Stimulated activated naive CD8-positive, alpha-beta T cell treated with anti-CD3 and anti-CD28 coated beads, Interleukin-15, amount 100 ng/mL, for 72 hours (primary cell): ENCODE measurements at regions not wholly inside any gene's neighbourhood (a gene's known extent, or its start where the extent isn't known, plus 50 kb on each side); places are given as distances from the start of the nearest gene placed in this dataset.
"Not testable (repeated sequence)": the region's sequence is repeated elsewhere in the genome, so short reads cannot be mapped to it uniquely, and the experiment has no call there.

Experiments used
- ATAC-seq: fragments of 150-1000 bp; cut with Tn5 transposase; 2 replicates; pipeline ENCODE4 v1.10.0; 2021; ENCODE audit warnings: mild to moderate bottlenecking, moderate library complexity
- DNase-seq, 2 donors: peaks; one replicate each; pipeline ENCODE4 v3.0.0; 2021 to 2022
- H3K27ac Mint-ChIP-seq, 2 donors: one replicate each; pipeline ENCODE4 v1.8.0; 2022; ENCODE audit warnings: mild to moderate bottlenecking in 2 of 2, mixed read lengths in 2 of 2, moderate library complexity in 2 of 2
- H3K27me3 Mint-ChIP-seq: one replicate; pipeline ENCODE4 v1.8.0; 2022; ENCODE audit warnings: mixed read lengths
- H3K4me1 Mint-ChIP-seq: one replicate; pipeline ENCODE4 v1.8.0; 2022; ENCODE audit warnings: mild to moderate bottlenecking, mixed read lengths
- H3K4me3 Mint-ChIP-seq, 2 donors: one replicate each; pipeline ENCODE4 v1.8.0; 2022; ENCODE audit warnings: mild to moderate bottlenecking in 2 of 2, mixed read lengths in 2 of 2, moderate library complexity in 1 of 2
- H3K9me3 Mint-ChIP-seq, 2 donors: one replicate each; pipeline ENCODE4 v1.8.0; 2022; ENCODE audit warnings: mixed read lengths in 2 of 2

DNA sequence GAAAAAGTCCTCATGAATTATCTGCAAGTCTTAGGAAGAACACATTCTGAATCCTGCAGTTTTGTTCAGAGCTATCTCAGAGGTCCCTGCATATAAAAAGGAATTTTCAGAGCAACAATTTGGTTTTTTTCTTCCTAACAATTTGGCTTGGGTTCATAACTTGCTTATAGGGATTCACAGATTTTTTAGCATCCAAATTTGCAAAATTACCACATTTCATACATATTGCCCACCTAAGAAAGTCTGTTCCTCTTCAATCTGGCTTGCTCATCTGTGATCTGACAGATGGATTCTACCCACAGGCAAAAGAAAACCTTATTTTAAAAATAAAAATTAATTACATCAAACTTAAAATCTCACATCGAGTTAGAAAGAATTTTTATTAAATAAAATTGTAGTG, 714.4 kb upstream of the NCAM2 start:
- Mint-ChIP-seq H3K27me3 (no peaks in the 10 kb centered on the region), H3K4me3 (no peak overlapping the region), H3K9me3 (no peaks in the 10 kb centered on the region), H3K4me1 (no peaks in the 10 kb centered on the region), H3K27ac (no peak overlapping the region)
- no peak for DNase-seq
- ATAC-seq, result no peak

DNA sequence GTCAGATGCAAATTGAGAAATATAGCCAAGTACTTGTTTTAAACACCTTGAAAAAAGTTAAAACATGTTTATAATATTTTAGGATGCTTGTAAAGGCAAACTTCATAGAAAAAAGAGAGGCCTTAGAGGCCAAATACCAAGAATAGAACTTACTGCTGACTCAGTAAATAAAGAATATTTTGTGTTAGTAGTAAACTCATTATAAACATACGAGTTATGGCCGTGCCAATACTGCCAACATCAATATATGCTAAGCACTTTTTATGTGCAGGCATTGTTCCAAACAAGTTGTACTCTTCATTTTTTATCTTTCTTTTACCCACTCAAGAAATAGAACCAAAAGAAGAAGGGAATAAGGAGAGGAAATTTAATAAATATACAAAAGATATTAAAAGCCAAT, 705.9 kb upstream of the NCAM2 start:
- Mint-ChIP-seq H3K4me3 (no peak overlapping the region), H3K27ac (no peak overlapping the region), H3K4me1 (no peaks in the 10 kb centered on the region), H3K27me3 (no peaks in the 10 kb centered on the region), H3K9me3 (no peaks in the 10 kb centered on the region)
- ATAC-seq, result no peak
- DNase-seq, result no peak

GRCh38 chr21:20292854-20293253, 705.4 kb upstream of the NCAM2 start:
- DNase-seq, H3K27me3 Mint-ChIP-seq, H3K27ac Mint-ChIP-seq, H3K4me3 Mint-ChIP-seq, H3K9me3 Mint-ChIP-seq, ATAC-seq, H3K4me1 Mint-ChIP-seq: not testable (repeated sequence)

DNA sequence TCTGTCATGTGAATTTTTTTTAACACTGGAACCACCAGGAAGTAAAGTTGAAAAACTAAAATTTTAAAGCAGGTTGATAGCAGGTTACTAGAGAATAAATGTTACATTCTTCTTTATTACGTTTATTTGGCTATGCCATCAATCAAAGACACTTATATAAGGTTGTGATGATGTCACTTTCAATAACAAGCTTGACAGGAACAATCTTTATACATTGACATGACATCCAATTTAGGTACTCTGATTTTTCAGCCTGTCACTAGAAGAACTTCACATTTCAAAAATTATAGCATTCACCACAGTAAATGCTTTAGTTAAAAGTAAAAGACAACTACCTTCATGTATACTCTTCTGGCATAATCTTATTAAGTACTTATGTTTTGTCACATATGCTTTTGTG, 696.8 kb upstream of the NCAM2 start:
- Mint-ChIP-seq H3K4me3 (no peak overlapping the region), H3K27ac (no peak overlapping the region), H3K9me3 (no peaks in the 10 kb centered on the region), H3K27me3 (no peaks in the 10 kb centered on the region), H3K4me1 (no peaks in the 10 kb centered on the region)
- DNase-seq, result no peak
- no peak for ATAC-seq

- Mint-ChIP-seq H3K4me3 (no peak overlapping the region), H3K27ac (no peak overlapping the region), H3K9me3 (no peaks in the 10 kb centered on the region), H3K27me3 (no peaks in the 10 kb centered on the region), H3K4me1 (no peaks in the 10 kb centered on the region)
- no peak for ATAC-seq
- no peak for DNase-seq
Measured at GRCh38 chr21:20302084-20302483, 696.1 kb upstream of the NCAM2 start.

DNA sequence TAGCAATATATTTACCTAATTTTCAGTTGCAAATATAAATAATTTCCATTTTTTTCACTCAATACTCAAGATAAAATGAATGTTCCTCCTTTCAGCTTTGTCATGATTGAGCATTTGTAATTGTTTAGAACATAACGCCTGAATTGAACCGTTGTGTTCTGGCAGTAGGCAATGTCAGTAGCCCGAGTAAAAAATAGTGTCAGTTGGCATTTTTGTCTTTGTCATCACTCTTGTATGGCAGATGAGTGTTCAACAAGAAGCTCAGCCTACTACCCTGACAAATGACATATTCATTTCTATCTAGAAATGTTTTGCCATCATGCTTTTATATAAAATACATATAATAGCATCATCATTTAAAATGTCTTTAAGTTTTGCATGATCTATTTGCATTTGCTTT, 691.4 kb upstream of the NCAM2 start:
- H3K27ac Mint-ChIP-seq, result no peak overlapping the region

DNA sequence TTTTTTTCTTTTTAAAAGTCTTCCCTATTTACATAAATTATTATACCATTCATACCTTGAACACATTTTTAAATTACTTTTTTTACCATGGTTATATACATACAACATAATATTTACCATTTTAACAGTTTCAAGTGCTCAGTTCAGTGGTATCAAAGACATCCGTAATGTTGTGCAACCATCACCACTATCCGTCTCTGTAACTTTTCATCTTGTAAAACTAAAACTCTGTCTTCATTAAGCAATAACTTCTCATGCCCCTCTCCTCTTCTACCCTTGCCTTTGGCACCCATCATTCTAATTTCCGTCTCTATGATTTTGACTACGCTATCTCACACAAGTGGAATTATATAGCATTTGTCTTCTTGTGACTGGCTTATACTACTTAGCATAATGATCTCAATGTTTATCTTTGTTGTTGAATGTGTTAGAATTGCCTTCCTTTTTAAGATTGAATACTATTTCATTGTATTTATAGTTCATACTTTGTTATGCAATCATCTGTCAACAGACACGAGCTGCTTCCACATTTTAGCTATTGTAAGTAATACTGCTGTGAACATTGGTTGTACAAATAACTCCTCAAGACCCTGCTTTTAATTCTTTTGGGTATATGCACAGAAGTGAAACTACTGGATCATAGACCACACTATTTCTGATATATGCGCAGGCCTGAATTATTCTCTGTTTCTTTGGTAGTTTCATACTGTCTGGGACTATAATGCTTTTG, 689.5 kb upstream of the NCAM2 start:
- Mint-ChIP-seq H3K27ac (no peak overlapping the region), H3K4me1 (no peaks in the 10 kb centered on the region), H3K4me3 (no peak overlapping the region), H3K9me3 (peaks cover 0 to 9% of the 10 kb centered on the region in 2 donors), H3K27me3 (no peaks in the 10 kb centered on the region)
- DNase-seq (no peak), ATAC-seq (no peak)

More for the DNA sequence above, 691.4 kb upstream of the NCAM2 start:
- ATAC-seq (no peak), DNase-seq (no peak)
- Mint-ChIP-seq H3K4me3 (no peak overlapping the region), H3K4me1 (no peaks in the 10 kb centered on the region), H3K9me3 (peaks cover 0 to 9% of the 10 kb centered on the region in 2 donors), H3K27me3 (no peaks in the 10 kb centered on the region)

GRCh38 chr21:20311234-20311787, 686.9 kb upstream of the NCAM2 start:
- Mint-ChIP-seq H3K4me1 (no peaks in the 10 kb centered on the region), H3K4me3 (no peak overlapping the region), H3K9me3 (peaks cover 1 to 18% of the 10 kb centered on the region in 2 donors), H3K27me3 (no peaks in the 10 kb centered on the region), H3K27ac (no peak overlapping the region)
- no peak for DNase-seq
- ATAC-seq, result no peak

GRCh38 chr21:20313013-20313412, 685.2 kb upstream of the NCAM2 start:
- H3K9me3 Mint-ChIP-seq, result peaks cover 11 to 29% of the 10 kb centered on the region in 2 donors
- no peaks in the 10 kb centered on the region for H3K4me1 Mint-ChIP-seq
- H3K27me3 Mint-ChIP-seq, result no peaks in the 10 kb centered on the region
- no peak for ATAC-seq
- no peak overlapping the region for H3K27ac Mint-ChIP-seq
- DNase-seq, result no peak
- no peak overlapping the region for H3K4me3 Mint-ChIP-seq

DNA sequence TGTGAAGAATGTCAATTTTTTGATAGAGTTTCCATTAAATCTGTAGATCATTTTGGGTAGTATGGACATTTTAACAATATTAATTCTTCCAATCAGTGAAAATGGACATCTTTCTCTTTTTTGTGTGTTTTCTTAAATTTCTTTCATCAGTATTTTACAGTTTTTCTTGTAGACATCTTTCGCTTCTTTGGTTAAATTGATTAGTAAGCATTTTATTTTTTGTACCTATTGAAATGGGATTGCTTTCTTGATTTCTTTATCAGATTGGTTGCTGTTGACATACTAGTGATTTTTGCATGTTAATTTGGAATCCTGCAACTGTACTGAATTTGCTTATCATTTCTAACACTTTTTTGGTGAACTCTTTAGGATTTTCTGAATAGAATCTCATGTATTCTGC, 683.2 kb upstream of the NCAM2 start:
- peaks cover 11 to 25% of the 10 kb centered on the region in 2 donors for H3K9me3 Mint-ChIP-seq
- DNase-seq (no peak), ATAC-seq (no peak)
- no peak overlapping the region for H3K4me3 Mint-ChIP-seq
- no peak overlapping the region for H3K27ac Mint-ChIP-seq
- no peaks in the 10 kb centered on the region for H3K27me3 Mint-ChIP-seq
- H3K4me1 Mint-ChIP-seq, result no peaks in the 10 kb centered on the region

DNA sequence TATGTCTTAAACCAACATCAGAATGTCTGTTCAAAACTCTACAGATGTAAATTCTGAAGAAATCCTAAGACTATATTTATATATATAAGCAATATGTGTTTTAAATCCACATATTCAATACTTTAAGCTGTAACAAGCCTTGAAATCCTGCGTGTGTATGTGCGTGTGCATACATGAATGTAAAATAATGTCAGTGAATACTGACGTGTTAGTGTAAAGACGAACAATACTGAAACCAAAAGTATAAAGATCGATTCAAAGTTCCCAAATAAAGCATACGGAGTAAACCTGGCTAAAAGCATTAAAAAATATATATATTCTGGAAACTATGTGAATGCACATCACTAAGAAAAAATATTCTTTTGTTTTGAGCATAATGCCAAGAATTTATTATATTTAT, 668.6 kb upstream of the NCAM2 start:
- DNase-seq, result no peak
- H3K27me3 Mint-ChIP-seq, result no peaks in the 10 kb centered on the region
- H3K4me1 Mint-ChIP-seq, result no peaks in the 10 kb centered on the region
- H3K9me3 Mint-ChIP-seq, result peaks cover 6 to 8% of the 10 kb centered on the region in 2 donors
- no peak overlapping the region for H3K27ac Mint-ChIP-seq
- ATAC-seq, result no peak
- H3K4me3 Mint-ChIP-seq, result no peak overlapping the region

GRCh38 chr21:20330652-20331051, 667.6 kb upstream of the NCAM2 start:
- H3K4me3 Mint-ChIP-seq, result no peak overlapping the region
- ATAC-seq, result no peak
- DNase-seq, result no peak

GRCh38 chr21:20334585-20334984, 663.6 kb upstream of the NCAM2 start:
- Mint-ChIP-seq H3K9me3 (peaks cover 6 to 8% of the 10 kb centered on the region in 2 donors), H3K27me3 (no peaks in the 10 kb centered on the region), H3K27ac (no peak overlapping the region), H3K4me3 (no peak overlapping the region), H3K4me1 (no peaks in the 10 kb centered on the region)
- ATAC-seq, result no peak
- no peak for DNase-seq

More at GRCh38 chr21:20330652-20331051, 667.6 kb upstream of the NCAM2 start:
- Mint-ChIP-seq H3K9me3 (peaks cover 6 to 8% of the 10 kb centered on the region in 2 donors), H3K4me1 (no peaks in the 10 kb centered on the region), H3K27ac (no peak overlapping the region), H3K27me3 (no peaks in the 10 kb centered on the region)

GRCh38 chr21:20341431-20341830, 656.8 kb upstream of the NCAM2 start:
- Mint-ChIP-seq H3K4me1 (no peaks in the 10 kb centered on the region), H3K9me3 (peaks cover 0 to 12% of the 10 kb centered on the region in 2 donors), H3K4me3 (no peak overlapping the region), H3K27ac (no peak overlapping the region), H3K27me3 (no peaks in the 10 kb centered on the region)
- DNase-seq (no peak), ATAC-seq (no peak)

DNA sequence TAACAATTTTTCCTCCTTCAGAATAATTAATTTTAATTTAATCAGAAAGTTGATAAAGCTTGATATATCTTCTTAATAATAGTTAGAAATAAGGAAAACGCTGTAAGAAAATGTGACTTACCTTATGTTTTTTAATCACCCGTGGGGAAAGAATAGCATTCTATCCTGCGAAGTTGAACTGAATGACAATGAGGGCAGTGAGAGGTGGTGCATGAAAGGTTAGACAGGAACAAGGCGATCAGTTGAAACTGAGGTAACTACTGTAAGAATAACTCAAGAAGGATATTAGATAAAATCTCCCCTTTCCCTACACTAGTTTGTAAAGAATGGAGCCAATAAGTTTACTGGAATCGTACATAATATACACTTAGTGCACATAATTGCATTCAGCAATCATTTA, 655.0 kb upstream of the NCAM2 start:
- H3K27ac Mint-ChIP-seq, result no peak overlapping the region

DNA sequence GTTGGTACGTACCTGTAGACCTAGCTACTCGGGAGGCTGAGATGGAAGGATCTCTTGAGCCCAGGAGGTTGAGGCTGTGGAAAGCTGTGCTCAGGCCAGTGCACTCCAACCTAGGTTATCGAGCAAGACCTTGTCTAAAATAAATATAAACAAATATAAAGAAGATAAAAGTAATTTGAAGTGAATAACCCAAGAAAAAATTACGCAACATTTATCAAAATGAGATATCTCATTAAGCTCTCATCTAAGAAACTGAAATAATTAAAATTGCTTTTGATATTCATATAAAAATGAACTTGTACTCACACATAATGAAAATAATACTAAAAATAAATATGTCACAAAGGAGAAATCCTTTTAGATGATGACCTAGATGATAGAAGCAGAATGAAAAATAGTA, 647.1 kb upstream of the NCAM2 start:
- H3K27me3 Mint-ChIP-seq, result no peaks in the 10 kb centered on the region
- no peaks in the 10 kb centered on the region for H3K4me1 Mint-ChIP-seq
- H3K27ac Mint-ChIP-seq, result no peak overlapping the region
- DNase-seq, result no peak
- H3K9me3 Mint-ChIP-seq, result peaks cover 6 to 11% of the 10 kb centered on the region in 2 donors
- no peak for ATAC-seq
- H3K4me3 Mint-ChIP-seq, result no peak overlapping the region

More for the DNA sequence above, 655.0 kb upstream of the NCAM2 start:
- Mint-ChIP-seq H3K4me1 (no peaks in the 10 kb centered on the region), H3K27me3 (no peaks in the 10 kb centered on the region), H3K9me3 (peaks cover 6 to 19% of the 10 kb centered on the region in 2 donors), H3K4me3 (no peak overlapping the region)
- no peak for ATAC-seq
- no peak for DNase-seq

DNA sequence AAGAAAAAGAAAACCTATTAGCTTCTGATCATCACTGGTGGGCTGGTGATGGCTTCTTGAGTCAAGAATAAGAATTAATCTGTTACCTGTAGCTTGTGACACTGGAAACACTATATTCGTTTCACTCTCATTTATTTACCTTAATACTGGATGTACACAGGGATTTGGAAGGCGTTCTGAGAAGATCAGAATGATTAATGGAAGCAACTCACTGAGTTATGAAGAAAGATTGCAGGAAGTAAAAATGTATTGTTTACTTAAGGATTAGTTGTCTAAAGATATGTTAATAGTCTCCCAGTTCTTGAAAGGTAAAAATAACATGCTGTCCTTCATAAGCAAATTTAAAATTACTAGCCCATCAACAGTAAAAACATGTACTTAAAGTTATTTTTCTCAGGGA, 644.9 kb upstream of the NCAM2 start:
- no peaks in the 10 kb centered on the region for H3K27me3 Mint-ChIP-seq
- peaks cover 3 to 4% of the 10 kb centered on the region in 2 donors for H3K9me3 Mint-ChIP-seq
- DNase-seq (no peak), ATAC-seq (no peak)
- H3K4me1 Mint-ChIP-seq, result no peaks in the 10 kb centered on the region
- no peak overlapping the region for H3K27ac Mint-ChIP-seq
- H3K4me3 Mint-ChIP-seq, result no peak overlapping the region
